Caco-2 (cell line): ENCODE measurements at regions not wholly inside any gene's neighbourhood (a gene's known extent, or its start where the extent isn't known, plus 50 kb on each side); places are given as distances from the start of the nearest gene placed in this dataset.

Experiments
- BruUV-seq: library from RNA; stranded (reverse); fragments of 400-500 nt; replicated peaks from 2 replicates; lab custom pipeline; 2021; lab: Mats Ljungman, UMichigan
- CTCF ChIA-PET: fragments of 300-600 bp; sonication (Branson Sonifier 250); formaldehyde crosslinking; loops from one replicate; lab custom pipeline; 2022; ENCODE audit warnings: antibody characterized with exemption; lab: Charles Lee
- POLR2A ChIA-PET: fragments of 300-600 bp; sonication (Branson Sonifier 250); formaldehyde crosslinking; loops from one replicate; lab custom pipeline; 2022; ENCODE audit warnings: antibody characterized with exemption; lab: Charles Lee
- DNase-seq, 2 experiments: peaks; one replicate each; pipeline versions ENCODE4 v3.0.0 to v3.0.0-alpha.2; 2020 to 2022
- H3K27me3 ChIP-seq: replicated peaks from 2 replicates; pipeline ENCODE4 v1.6.0; 2011; ENCODE audit warnings: low read length; ENCODE audit not compliant: control insufficient read depth, insufficient read depth
- H3K36me3 ChIP-seq: 2 replicates; pipeline ENCODE4 v1.5.1; 2011; ENCODE audit warnings: low read length; ENCODE audit not compliant: control insufficient read depth, insufficient read depth
- H3K4me1 ChIP-seq: fragments of 250-450 bp; sonication (Bioruptor Pico); 2 replicates; pipeline ENCODE4 v1.5.1; 2020; ENCODE audit warnings: mild to moderate bottlenecking
- H3K4me3 ChIP-seq: 2 replicates; pipeline ENCODE4 v1.5.1; 2011; ENCODE audit warnings: low read depth, mild to moderate bottlenecking, control low read depth, low read length
- H3K9me3 ChIP-seq: fragments of 250-450 bp; sonication (Bioruptor Pico); 2 replicates; pipeline ENCODE4 v1.5.1; 2020; ENCODE audit warnings: mild to moderate bottlenecking, moderate library complexity
- H3K27ac Mint-ChIP-seq: one replicate; pipeline ENCODE4 v1.8.0; 2022; ENCODE audit warnings: mixed read lengths; ENCODE audit not compliant: unreplicated experiment
- H3K27me3 Mint-ChIP-seq: one replicate; pipeline ENCODE4 v1.8.0; 2022; ENCODE audit warnings: mixed read lengths; ENCODE audit not compliant: insufficient read depth, unreplicated experiment
- H3K36me3 Mint-ChIP-seq: one replicate; pipeline ENCODE4 v1.8.0; 2022; ENCODE audit warnings: mild to moderate bottlenecking, mixed read lengths; ENCODE audit not compliant: insufficient read depth, unreplicated experiment
- H3K4me1 Mint-ChIP-seq: one replicate; pipeline ENCODE4 v1.8.0; 2022; ENCODE audit warnings: low read depth, mixed read lengths; ENCODE audit not compliant: unreplicated experiment
- H3K4me3 Mint-ChIP-seq: one replicate; pipeline ENCODE4 v1.8.0; 2022; ENCODE audit warnings: mild to moderate bottlenecking, moderate library complexity, mixed read lengths; ENCODE audit not compliant: unreplicated experiment
- H3K9me3 Mint-ChIP-seq: one replicate; pipeline ENCODE4 v1.8.0; 2022; ENCODE audit warnings: mixed read lengths; ENCODE audit not compliant: unreplicated experiment
- intact Hi-C: fragments of 100-400 bp; cut with micrococcal nuclease; formaldehyde crosslinking; loops from one replicate; pipeline ENCODE4 v1.10.0; 2022; ENCODE audit not compliant: unreplicated experiment
- TF ChIP-seq, protein P1 (sequence below), 2 experiments: fragments of 200-600 bp in 1 of 2; IDR thresholded peaks; 1 replicate in 1 of 2; 2 replicates in 1 of 2; pipeline versions ENCODE4 v1.5.1 to v1.8.0; 2011 to 2022; ENCODE audit warnings: antibody characterized with exemption in 1 of 2, control low read depth in 1 of 2, inconsistent platforms in 1 of 2, low read depth in 1 of 2, low read length in 1 of 2, mild to moderate bottlenecking in 1 of 2, moderate library complexity in 1 of 2; ENCODE audit not compliant: insufficient read depth in 1 of 2, severe bottlenecking in 1 of 2, unreplicated experiment in 1 of 2

DNA sequence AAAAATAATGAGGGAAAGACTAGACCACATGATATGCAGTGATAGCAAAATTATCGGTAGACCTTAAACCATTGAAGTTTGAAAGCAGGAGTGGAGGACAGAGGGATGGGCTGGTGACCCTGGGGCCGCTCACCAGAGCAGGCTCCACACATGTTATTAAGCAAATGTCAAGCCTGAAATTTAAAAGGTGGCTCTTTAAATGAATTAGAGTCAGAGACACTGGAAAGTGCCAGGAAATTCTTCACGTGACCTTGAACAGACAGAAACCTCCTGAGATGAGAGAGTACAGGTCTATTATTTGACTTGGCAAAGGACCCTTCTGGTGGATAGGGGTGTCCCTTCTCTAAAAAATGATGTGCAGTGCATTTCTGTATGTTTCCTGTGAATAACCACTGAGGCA, 111.0 kb upstream of the CPEB4 start:
- H3K9me3 ChIP-seq: no peaks in the 10 kb centered on the region
- Mint-ChIP-seq H3K4me1 (peaks cover 23% of the 10 kb centered on the region), H3K27me3 (no peaks in the 10 kb centered on the region), H3K4me3 (no peak overlapping the region), H3K9me3 (no peaks in the 10 kb centered on the region), H3K27ac (no peak overlapping the region), H3K36me3 (no peaks in the 10 kb centered on the region)
- H3K36me3 ChIP-seq: no peaks in the 10 kb centered on the region
- POLR2A ChIA-PET: interaction anchor here (1.0 kb wide), 1 partner anchor 10 kb away, joined by 3 read pairs; no protein-coding TSS in a partner anchor
- H3K4me1 ChIP-seq: peaks cover 11% of the 10 kb centered on the region
- TF ChIP-seq, protein P1, sequence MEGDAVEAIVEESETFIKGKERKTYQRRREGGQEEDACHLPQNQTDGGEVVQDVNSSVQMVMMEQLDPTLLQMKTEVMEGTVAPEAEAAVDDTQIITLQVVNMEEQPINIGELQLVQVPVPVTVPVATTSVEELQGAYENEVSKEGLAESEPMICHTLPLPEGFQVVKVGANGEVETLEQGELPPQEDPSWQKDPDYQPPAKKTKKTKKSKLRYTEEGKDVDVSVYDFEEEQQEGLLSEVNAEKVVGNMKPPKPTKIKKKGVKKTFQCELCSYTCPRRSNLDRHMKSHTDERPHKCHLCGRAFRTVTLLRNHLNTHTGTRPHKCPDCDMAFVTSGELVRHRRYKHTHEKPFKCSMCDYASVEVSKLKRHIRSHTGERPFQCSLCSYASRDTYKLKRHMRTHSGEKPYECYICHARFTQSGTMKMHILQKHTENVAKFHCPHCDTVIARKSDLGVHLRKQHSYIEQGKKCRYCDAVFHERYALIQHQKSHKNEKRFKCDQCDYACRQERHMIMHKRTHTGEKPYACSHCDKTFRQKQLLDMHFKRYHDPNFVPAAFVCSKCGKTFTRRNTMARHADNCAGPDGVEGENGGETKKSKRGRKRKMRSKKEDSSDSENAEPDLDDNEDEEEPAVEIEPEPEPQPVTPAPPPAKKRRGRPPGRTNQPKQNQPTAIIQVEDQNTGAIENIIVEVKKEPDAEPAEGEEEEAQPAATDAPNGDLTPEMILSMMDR (IDR thresholded peaks at IDR 0.05; ENCODE audit: insufficient read depth in 1 of 2, low read depth in 1 of 2, low read length in 1 of 2, severe bottlenecking in 1 of 2, unreplicated experiment in 1 of 2): no peak
- BruUV-seq: no TSS peak
- H3K27me3 ChIP-seq: no peaks in the 10 kb centered on the region
- intact Hi-C loops: no loop called here
- CTCF ChIA-PET: no interaction called here
- DNase-seq: no peak
- no peak overlapping the region for H3K4me3 ChIP-seq

DNA sequence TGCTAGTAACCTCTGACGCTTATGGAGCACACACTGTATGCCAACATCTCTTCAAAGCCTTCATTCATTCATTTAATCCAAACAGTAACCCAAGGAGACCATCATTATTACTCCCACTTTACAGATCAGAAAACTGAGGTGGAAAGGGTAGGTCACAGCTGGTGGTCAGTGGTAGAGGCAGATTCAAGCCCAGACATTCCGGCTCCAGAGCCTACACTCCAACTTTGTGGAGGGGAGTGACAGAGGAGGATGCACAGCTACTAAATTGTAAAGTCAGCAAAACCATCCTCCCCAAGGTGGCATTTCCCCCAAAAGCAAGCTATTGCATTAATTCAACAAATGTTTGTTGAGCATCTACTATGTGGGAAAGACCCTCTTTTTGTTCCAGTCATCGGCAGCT, 110.5 kb upstream of the CPEB4 start:
- BruUV-seq: no TSS peak
- no peak overlapping the region for H3K4me3 Mint-ChIP-seq
- no peaks in the 10 kb centered on the region for H3K27me3 ChIP-seq
- H3K27ac Mint-ChIP-seq: no peak overlapping the region
- H3K9me3 Mint-ChIP-seq: no peaks in the 10 kb centered on the region
- intact Hi-C loops: no loop called here
- H3K27me3 Mint-ChIP-seq: no peaks in the 10 kb centered on the region
- ChIA-PET POLR2A (interaction anchor here (1.0 kb wide), 1 partner anchor 11 kb away, joined by 3 read pairs; no protein-coding TSS in a partner anchor), CTCF (no interaction called here)
- H3K36me3 ChIP-seq: no peaks in the 10 kb centered on the region
- peaks cover 28% of the 10 kb centered on the region for H3K4me1 Mint-ChIP-seq
- DNase-seq: no peak
- H3K4me3 ChIP-seq: no peak overlapping the region
- TF ChIP-seq, protein P1 (IDR thresholded peaks at IDR 0.05; ENCODE audit: insufficient read depth in 1 of 2, low read depth in 1 of 2, low read length in 1 of 2, severe bottlenecking in 1 of 2, unreplicated experiment in 1 of 2): no peak
- H3K9me3 ChIP-seq: no peaks in the 10 kb centered on the region
- H3K36me3 Mint-ChIP-seq: no peaks in the 10 kb centered on the region
- peaks cover 17% of the 10 kb centered on the region for H3K4me1 ChIP-seq

DNA sequence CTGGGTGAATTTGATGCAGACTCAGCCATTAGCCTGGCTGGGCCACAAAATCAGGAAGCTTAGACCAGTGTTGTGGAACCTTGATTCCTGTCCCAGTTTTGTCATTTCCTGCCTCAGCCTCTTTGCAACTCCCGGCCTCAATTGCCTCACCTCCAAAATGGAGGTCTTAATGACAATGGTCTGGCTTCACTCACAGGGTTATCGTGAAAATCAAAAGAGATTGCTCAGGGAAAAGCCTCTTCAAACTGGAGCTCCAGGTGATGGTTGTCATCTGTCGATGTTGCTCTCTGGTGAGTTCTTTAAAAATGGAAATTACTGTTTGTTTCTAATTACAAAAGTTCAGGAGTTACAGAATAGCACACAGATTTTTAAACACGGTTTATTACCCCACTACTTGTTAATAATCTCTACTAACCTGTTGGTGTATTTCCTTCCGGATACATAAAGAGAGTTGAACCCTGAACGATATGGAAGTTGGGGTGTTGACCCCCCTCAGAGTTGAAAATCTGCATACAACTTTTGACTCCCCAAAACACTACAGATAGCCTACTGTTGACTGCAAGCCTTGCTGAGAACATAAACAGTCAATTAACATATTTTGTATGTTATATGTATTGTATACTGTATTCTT, 109.9 kb upstream of the CPEB4 start:
- Histone ChIP-seq H3K27me3 (no peaks in the 10 kb centered on the region), H3K4me3 (no peak overlapping the region), H3K36me3 (no peaks in the 10 kb centered on the region), H3K4me1 (peaks cover 20% of the 10 kb centered on the region), H3K9me3 (no peaks in the 10 kb centered on the region)
- Mint-ChIP-seq H3K9me3 (no peaks in the 10 kb centered on the region), H3K36me3 (no peaks in the 10 kb centered on the region), H3K27ac (no peak overlapping the region), H3K4me3 (no peak overlapping the region), H3K4me1 (peaks cover 28% of the 10 kb centered on the region), H3K27me3 (no peaks in the 10 kb centered on the region)
- no peak for DNase-seq
- POLR2A ChIA-PET: interaction anchor here (1.0 kb wide), 1 partner anchor 11 kb away, joined by 3 read pairs; no protein-coding TSS in a partner anchor
- TF ChIP-seq, protein P1 (IDR thresholded peaks at IDR 0.05; ENCODE audit: insufficient read depth in 1 of 2, low read depth in 1 of 2, low read length in 1 of 2, severe bottlenecking in 1 of 2, unreplicated experiment in 1 of 2): no peak
- intact Hi-C loops: no loop called here
- CTCF ChIA-PET: no interaction called here
- BruUV-seq: no TSS peak
